Fibroblast of lung (primary cell): ENCODE measurements at regions not wholly inside any gene's neighbourhood (a gene's known extent, or its start where the extent isn't known, plus 50 kb on each side); places are given as distances from the start of the nearest gene placed in this dataset.

ENCODE experiments used
- DNase-seq, 2 donors: peaks; one replicate each; pipeline versions ENCODE4 v3.0.0 to v3.0.0-alpha.2; 2010; ENCODE audit warnings: low read depth in 2 of 2
- H2AFZ ChIP-seq: 2 replicates; pipeline ENCODE4 v1.5.1; 2012; ENCODE audit warnings: low read length, control low read depth, inconsistent platforms
- H3K27ac ChIP-seq: 2 replicates; pipeline ENCODE4 v1.5.1; 2011; ENCODE audit warnings: low read length, control low read depth; ENCODE audit not compliant: insufficient read depth
- H3K27me3 ChIP-seq: 2 replicates; pipeline ENCODE4 v1.5.1; 2011; ENCODE audit warnings: mild to moderate bottlenecking, low read length; ENCODE audit not compliant: control insufficient read depth, insufficient read depth
- H3K36me3 ChIP-seq: 2 replicates; pipeline ENCODE4 v1.5.1; 2011; ENCODE audit warnings: low read length; ENCODE audit not compliant: control insufficient read depth, insufficient read depth
- H3K4me1 ChIP-seq: 2 replicates; pipeline ENCODE4 v1.5.1; 2011; ENCODE audit warnings: low read length; ENCODE audit not compliant: control insufficient read depth, insufficient read depth; ENCODE audit errors: extremely low read depth
- H3K4me2 ChIP-seq: 2 replicates; pipeline ENCODE4 v1.5.1; 2011; ENCODE audit warnings: low read length, control low read depth; ENCODE audit not compliant: insufficient read depth; ENCODE audit errors: extremely low read depth
- H3K4me3 ChIP-seq, 4 experiments: fragments of 200-600 bp in 1 of 4; sonication (generic) in 1 of 4; replicated peaks in 1 of 4; 2 replicates each; pipeline ENCODE4 v1.5.1; 2011 to 2016; ENCODE audit warnings: low read length in 4 of 4, low read depth in 3 of 4, mild to moderate bottlenecking in 3 of 4, control low read depth in 2 of 4, inconsistent platforms in 1 of 4, mixed read lengths in 1 of 4; ENCODE audit not compliant: insufficient read depth in 1 of 4; ENCODE audit errors: control extremely low read depth in 1 of 4
- H3K79me2 ChIP-seq: 2 replicates; pipeline ENCODE4 v1.5.1; 2012; ENCODE audit warnings: mild to moderate bottlenecking, low read length, inconsistent platforms; ENCODE audit not compliant: control insufficient read depth, insufficient read depth
- H3K9ac ChIP-seq: 2 replicates; pipeline ENCODE4 v1.5.1; 2011; ENCODE audit warnings: mild to moderate bottlenecking, low read length, control low read depth; ENCODE audit not compliant: insufficient read depth
- H3K9me3 ChIP-seq: 2 replicates; pipeline ENCODE4 v1.5.1; 2012; ENCODE audit warnings: low read depth, low read length; ENCODE audit not compliant: control insufficient read depth, insufficient read depth
- H4K20me1 ChIP-seq: 2 replicates; pipeline ENCODE4 v1.5.1; 2011; ENCODE audit warnings: low read length; ENCODE audit not compliant: control insufficient read depth, insufficient read depth; ENCODE audit errors: extremely low read depth
- CTCF ChIP-seq, 2 donors: IDR thresholded peaks in 1 of 2; conservative IDR thresholded peaks in 1 of 2; 1 replicate in 1 of 2; 2 replicates in 1 of 2; pipeline ENCODE4 v1.5.1; 2011 to 2012; ENCODE audit warnings: low read length in 2 of 2, control low read depth in 1 of 2, inconsistent platforms in 1 of 2, low read depth in 1 of 2, mild to moderate bottlenecking in 1 of 2
- EZH2 ChIP-seq: IDR thresholded peaks from 2 replicates; pipeline ENCODE4 v1.5.1; 2012; ENCODE audit warnings: low read length, control low read depth, mild to moderate bottlenecking; ENCODE audit errors: missing control alignments

DNA sequence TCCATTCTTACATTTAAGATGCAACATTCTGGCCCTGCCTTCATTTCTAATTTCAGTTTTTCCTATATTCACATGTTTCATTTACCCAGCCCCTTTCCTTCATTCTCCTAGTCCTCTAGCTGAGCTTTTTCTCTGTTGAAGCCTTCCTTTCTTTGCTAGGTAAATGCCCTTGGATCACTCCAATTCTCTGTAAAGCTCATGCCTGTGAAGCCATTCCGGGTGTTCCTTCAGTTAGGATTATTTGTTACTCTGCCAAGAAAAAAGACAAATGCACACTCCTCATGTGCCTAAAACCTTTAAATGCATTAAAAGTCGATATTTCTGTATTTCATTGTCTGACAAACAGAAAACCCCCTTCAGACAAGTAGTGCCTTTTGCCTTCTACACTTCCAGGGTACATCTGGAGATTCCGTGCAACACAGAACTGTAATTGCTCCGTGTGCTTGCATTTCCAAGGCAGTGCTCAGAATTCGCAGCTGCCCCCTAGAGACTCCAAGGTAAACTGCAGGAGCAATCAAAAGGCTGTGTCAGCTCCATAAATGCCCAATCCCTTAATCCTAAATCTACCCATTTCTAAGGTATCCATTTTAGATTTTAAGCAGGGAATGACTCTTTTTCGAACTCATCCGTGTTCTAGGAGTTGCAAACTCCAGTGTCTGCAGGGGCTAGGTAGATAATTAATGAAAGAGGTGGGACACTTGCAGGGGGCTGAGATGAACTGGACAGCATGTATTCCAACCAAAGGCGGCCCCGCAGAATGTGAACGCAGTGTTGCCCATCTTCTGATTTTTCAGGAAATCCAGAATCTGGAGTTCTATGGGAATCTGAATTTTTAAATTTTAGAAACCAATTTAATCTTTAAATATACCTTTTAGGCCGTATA, 320.2 kb downstream of the GRIN2B start:
- Histone ChIP-seq H2AFZ (no peak overlapping the region), H3K9ac (no peak overlapping the region), H3K9me3 (no peaks in the 10 kb centered on the region), H3K79me2 (no peaks in the 10 kb centered on the region), H4K20me1 (no peaks in the 10 kb centered on the region), H3K27ac (no peak overlapping the region), H3K36me3 (no peaks in the 10 kb centered on the region), H3K4me3 (no peak overlapping the region), H3K4me1 (no peaks in the 10 kb centered on the region), H3K4me2 (no peak overlapping the region), H3K27me3 (no peaks in the 10 kb centered on the region)
- peak; percentile 36 to 49 for DNase-seq
- no peak for TF ChIP-seq EZH2
- peak; percentile 85 to 94 for TF ChIP-seq CTCF (conservative IDR thresholded peaks at IDR 0.05 in 1 of 2, IDR thresholded peaks at IDR 0.05 in 1 of 2; ENCODE audit: low read depth in 1 of 2, low read length in 2 of 2)

DNA sequence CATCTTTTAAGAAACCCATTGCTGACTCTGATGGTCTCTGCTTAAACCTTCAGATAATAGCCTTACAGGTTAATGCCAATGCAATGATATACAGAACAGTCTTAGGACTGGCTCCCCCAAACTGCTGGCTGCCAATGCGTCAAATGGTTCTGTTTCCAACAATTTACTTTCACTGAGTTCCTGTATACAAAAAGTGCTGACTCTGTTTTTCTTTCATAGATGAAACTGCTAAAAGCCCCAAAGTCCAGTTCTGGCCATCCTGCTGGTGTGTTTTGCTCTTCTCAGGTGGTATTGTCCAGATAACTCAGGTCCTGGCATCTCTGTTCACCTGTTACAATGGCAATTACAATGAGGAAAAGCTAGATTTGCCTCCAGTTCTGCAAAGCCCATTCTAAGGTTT, 326.9 kb downstream of the GRIN2B start:
- Histone ChIP-seq H2AFZ (no peak overlapping the region), H4K20me1 (no peaks in the 10 kb centered on the region), H3K4me3 (no peak overlapping the region), H3K9me3 (no peaks in the 10 kb centered on the region), H3K79me2 (no peaks in the 10 kb centered on the region), H3K27me3 (no peaks in the 10 kb centered on the region), H3K27ac (no peak overlapping the region), H3K9ac (no peak overlapping the region), H3K4me1 (no peaks in the 10 kb centered on the region), H3K4me2 (no peak overlapping the region), H3K36me3 (no peaks in the 10 kb centered on the region)
- no peak for TF ChIP-seq CTCF (conservative IDR thresholded peaks at IDR 0.05 in 1 of 2, IDR thresholded peaks at IDR 0.05 in 1 of 2; ENCODE audit: low read depth in 1 of 2, low read length in 2 of 2)
- TF ChIP-seq EZH2, result no peak
- no peak for DNase-seq

DNA sequence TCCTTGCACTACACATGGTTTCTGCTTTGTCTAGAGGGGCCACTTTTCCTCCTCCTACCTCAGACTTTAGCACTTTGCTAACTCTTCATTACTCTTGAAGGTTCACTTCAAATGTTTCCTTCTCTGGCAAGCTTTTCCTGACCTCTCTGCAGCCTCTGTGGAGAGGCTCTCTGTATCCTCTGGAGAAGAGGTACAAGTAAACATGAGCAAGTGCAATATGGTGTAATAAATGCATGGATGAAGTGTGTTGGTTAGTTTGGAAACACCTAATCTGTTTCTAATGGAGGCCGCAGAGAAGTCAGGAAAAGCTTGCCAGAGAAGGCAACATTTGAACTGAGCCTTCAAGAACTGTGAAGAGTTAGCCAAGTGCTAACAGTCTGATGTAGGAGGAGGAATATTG, 329.3 kb downstream of the GRIN2B start:
- Histone ChIP-seq H3K27ac (no peak overlapping the region), H3K9ac (no peak overlapping the region), H3K9me3 (no peaks in the 10 kb centered on the region), H3K4me1 (no peaks in the 10 kb centered on the region), H3K79me2 (no peaks in the 10 kb centered on the region), H3K4me3 (no peak overlapping the region), H3K27me3 (no peaks in the 10 kb centered on the region), H4K20me1 (no peaks in the 10 kb centered on the region), H3K36me3 (no peaks in the 10 kb centered on the region), H2AFZ (no peak overlapping the region), H3K4me2 (no peak overlapping the region)
- DNase-seq, result no peak
- TF ChIP-seq CTCF (conservative IDR thresholded peaks at IDR 0.05 in 1 of 2, IDR thresholded peaks at IDR 0.05 in 1 of 2; ENCODE audit: low read depth in 1 of 2, low read length in 2 of 2) (no peak), EZH2 (no peak)
